Hypothalamus (tissue), 51 donors: ENCODE measurements at regions not wholly inside any gene's neighbourhood (a gene's known extent, or its start where the extent isn't known, plus 50 kb on each side); places are given as distances from the start of the nearest gene placed in this dataset.
"Not testable (repeated sequence)": the region's sequence is repeated elsewhere in the genome, so short reads cannot be mapped to it uniquely, and the experiment has no call there.

Experiments
- DNase-seq, 51 donors: peaks; one replicate each; lab custom pipeline; 2025; lab: John Stamatoyannopoulos, UW

DNA sequence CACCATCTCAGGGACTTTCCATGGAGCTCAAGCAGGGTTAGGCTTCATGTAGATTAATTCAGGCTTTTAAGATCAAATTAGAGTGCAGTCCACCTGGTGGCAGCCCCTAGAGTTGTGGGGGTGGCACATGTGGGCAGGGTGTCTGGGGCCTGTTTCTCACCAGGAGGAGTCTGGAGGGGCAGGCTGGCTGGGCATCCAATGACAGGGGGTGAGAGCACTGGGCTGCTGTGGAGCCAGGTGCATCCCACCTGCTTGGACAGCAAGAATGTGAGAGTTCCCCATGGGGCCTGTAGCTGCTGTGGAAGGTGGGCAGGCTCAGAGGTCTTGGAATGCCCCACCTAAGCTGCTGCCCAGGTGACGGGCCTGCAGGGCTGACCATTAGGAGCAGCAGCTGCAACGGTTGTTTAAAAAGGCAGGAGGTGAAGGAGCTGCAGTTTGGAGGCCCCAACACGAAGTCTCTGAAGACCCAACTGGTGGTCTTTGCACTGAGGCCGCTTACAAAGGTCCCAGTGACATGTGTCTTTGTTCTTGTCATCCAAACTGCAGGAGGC, 686.3 kb upstream of the HS6ST1 start:
- no peak for DNase-seq

DNA sequence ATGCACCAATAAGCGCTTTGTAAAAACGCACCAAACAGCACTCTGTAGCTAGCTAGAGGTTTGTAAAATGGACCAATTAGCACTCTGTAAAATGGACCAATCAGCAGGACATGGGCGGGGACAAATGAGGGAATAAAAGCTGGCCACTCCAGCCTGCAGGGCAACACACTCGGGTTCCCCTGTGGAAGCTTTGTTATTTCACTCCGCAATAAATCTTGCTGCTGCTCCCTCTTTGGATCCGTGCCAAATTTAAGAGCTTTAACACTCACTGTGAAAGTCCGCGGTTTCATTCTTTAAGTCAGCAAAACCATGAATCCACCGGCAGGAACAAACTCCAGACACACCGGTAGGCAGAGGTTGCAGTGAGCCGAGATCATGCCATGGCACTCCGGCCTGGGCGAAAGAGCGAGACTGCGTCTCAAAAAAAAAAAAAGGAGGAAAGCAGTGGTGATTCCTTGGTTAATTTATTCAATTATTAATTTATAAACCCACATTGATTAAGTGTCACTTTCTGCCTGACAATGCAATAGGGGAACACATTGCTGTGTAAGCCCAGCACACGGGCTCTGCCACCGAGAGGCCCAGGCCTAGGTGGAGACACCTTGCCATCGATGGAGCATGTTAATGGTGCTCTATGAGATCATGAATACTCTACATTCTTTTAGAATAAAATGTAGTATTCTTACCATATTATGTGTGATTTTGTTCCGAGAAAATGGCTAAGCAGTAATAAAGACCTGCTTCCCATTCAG, 687.6 kb upstream of the HS6ST1 start:
- DNase-seq, result no peak

DNA sequence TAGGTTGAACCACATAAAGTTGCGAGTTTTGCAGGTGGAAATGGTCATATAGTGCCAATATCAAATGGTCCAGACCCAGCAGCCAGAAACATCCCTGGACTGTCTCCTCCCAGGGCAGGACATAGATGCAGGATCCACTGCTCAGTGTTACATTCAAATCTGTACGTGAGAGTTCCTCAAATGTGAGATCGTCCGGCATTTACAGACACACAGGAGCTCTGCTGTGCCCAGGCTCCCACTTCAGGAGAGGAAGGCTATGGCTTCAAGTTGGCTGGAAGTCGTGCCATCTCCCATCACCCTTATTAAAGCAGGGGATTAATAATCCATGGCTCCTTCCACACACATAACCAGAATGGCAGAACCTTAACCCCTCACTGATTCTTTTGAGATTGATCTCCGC, 688.2 kb upstream of the HS6ST1 start:
- DNase-seq, result no peak

GRCh38 chr2:129008055-129008880, 689.6 kb upstream of the HS6ST1 start:
- peak in 1 of 51 donors; percentile 36 for DNase-seq

GRCh38 chr2:129008881-129009554, 690.4 kb upstream of the HS6ST1 start:
- no peak for DNase-seq

- DNase-seq, result no peak
Measured at GRCh38 chr2:129009555-129010146, 691.0 kb upstream of the HS6ST1 start.

DNA sequence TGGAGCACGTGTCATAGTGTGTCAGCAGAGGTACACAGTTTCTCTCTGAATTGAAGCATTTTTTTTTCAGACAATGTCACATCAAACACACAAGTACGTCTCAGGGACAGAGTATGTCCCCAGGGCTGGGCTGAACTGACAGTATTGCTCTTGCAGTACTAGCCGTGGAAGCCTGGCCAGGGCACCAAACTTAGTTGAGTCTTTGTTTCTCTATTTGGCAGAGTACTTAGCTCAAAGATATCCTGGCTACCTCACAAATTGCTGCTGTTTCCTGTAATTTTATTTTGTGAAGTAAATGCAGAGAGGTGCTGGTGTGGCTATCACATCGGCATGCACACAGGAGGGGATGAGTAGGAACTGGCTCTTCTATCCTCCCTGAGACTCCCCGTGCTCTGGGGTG, 691.6 kb upstream of the HS6ST1 start:
- no peak for DNase-seq

DNA sequence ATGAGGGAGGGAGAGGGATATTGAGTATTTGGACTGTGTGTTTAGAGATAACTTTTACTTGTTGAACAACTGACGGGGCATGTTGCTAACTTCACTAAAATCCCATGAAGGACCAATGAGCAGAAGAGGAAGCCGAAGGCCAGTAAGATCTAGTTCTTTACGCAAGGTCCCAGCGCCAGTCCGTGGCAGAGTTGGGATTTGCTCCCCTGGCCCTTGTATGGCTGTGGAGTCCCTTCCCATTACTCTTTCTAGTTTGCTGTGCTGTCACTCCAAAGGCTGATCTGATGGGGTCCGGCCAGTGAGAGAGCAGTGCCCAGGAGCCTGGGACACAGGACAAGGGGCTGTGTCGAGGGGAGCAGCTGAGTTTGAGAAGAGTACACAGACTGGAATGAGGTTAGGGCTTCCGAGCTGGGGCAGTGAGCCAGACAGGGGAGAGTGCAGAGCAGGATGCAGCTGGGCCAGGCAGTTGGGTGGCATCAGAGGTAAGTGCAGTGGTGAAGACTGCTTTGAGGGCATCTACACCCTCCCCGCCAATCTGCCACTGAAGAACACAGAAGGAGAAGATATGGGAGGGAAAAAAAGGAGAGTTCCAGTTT, 692.9 kb upstream of the HS6ST1 start:
- DNase-seq, result no peak

DNA sequence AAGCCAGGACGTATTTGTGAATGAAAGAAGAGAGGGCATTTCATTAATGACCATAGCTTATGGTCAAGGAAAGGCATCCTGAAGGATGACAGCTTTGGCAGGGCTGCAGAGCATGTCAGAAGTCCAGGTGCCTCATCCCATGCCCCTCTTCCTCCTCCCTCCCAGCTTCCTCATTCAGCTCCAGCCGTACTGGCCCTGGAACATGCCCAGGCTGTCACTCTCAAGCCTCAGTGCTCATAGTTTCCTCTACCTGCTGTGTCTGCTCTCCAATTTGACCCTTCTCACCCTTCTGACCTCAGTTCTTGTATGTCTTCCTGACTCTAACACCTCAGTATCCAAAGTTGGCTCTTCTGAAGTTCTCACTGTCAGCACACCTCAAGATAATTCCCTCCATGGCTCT, 695.8 kb upstream of the HS6ST1 start:
- no peak for DNase-seq

- no peak for DNase-seq
Measured at GRCh38 chr2:129015397-129016285, 697.0 kb upstream of the HS6ST1 start.

GRCh38 chr2:129016972-129017371, 698.3 kb upstream of the HS6ST1 start:
- DNase-seq, result no peak

GRCh38 chr2:129024796-129025195, 706.1 kb upstream of the HS6ST1 start:
- no peak for DNase-seq

- no peak for DNase-seq
Measured at GRCh38 chr2:129035992-129036391, 717.3 kb upstream of the HS6ST1 start.

DNA sequence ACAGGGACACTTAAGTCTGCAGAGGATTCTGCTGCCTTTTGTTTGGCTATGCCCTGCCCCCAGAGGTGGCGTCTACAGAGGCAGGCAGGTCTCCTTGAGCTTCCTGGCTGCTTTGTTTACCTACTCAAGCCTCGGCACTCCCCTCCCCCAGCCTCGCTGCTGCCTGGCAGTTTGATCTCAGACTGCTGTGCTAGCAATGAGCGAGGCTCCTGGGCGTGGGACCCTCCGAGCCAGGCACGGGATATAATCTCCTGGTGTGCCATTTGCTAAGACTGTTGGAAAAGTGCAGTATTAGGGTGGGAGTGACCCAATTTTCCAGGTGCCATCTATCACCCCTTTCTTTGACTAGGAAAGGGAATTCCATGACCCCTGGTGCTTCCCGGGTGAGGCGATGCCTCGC, 725.0 kb upstream of the HS6ST1 start:
- not testable (repeated sequence) for DNase-seq

DNA sequence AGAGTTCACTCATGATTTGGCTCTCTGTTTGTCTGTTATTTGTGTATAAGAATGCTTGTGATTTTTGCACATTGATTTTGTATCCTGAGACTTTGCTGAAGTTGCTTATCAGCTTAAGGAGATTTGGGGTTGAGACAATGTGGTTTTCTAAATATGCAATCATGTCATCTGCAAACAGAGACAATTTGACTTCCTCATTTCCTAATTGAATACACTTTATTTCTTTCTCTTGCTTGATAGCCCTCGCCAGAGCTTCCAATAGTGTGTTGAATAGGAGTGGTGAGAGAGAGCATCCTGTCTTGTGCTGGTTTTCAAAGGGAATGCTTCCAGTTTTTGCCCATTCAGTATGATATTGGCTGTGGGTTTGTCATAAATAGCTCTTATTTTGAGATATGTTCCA, 727.8 kb upstream of the HS6ST1 start:
- not testable (repeated sequence) for DNase-seq

DNA sequence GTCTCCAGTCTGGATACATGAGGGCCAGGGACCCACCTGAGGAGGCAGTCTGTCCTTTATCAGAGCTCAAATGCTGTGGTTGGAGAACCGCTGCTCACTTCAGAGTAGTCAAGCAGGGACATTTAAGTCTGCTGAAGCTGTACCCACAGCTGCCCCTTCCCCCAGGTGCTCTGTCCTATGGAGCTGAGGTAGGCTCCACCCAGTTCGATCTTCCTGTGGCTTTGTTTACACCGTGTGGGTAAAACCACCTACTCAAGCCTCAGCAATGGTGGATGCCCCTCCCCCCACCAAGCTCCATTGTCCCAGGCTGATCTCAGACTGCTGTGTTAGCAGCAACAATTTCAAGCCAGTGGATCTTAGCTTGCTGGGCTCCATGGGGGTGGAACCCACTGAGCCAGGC, 731.4 kb upstream of the HS6ST1 start:
- DNase-seq, result no peak

GRCh38 chr2:129055242-129055641, 736.6 kb upstream of the HS6ST1 start:
- no peak for DNase-seq

DNA sequence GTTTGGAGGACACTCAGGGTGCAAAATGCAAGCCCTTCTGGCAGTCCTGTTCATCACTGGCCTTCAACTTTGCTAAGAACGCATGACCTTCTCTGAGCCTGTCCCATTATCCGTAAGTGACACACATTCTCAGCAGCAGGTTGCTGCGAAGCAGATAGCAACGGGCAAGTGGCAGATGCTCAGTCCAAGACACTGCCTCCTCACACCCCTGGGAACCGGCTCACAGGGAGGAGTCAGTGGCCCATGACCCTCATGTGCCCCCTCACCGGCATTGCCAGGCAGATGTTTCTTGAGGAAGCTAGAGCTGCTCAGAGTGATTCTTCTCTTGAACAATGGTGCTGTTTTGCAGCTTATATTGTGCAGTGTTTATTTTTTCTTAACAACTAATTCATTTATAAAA, 737.2 kb upstream of the HS6ST1 start:
- DNase-seq, result no peak

- no peak for DNase-seq
Measured at GRCh38 chr2:129056309-129056958, 737.8 kb upstream of the HS6ST1 start.
